ENCODE measurements at regions not wholly inside any gene's neighbourhood (a gene's known extent, or its start where the extent isn't known, plus 50 kb on each side); places are given as distances from the start of the nearest gene placed in this dataset.

DNA sequence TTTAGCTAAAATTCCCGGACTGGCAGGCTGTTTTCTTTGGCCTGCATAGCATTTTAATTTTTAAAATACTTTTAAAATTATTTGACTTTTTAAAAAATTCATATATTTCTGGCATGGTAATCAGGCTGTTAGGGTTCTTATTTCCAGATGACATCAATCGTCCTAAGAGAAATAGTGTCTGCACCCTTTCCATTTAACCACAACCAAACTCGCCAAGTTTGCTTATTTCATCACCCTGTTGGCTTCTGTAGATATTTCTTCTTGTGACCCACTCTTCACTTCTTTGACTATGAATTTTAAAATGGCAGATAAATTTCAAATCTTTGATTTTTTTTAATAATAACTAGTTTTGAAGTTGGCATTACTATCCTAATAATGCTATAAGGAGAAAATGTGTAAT, 675.7 kb upstream of the FTMT start:
- DNase-seq (ENCODE audit: low spot score) (no peak), ATAC-seq (no peak)

GRCh38 chr5:121182788-121183490, 668.7 kb upstream of the FTMT start:
- ATAC-seq (no peak), DNase-seq (ENCODE audit: low spot score) (no peak)

DNA sequence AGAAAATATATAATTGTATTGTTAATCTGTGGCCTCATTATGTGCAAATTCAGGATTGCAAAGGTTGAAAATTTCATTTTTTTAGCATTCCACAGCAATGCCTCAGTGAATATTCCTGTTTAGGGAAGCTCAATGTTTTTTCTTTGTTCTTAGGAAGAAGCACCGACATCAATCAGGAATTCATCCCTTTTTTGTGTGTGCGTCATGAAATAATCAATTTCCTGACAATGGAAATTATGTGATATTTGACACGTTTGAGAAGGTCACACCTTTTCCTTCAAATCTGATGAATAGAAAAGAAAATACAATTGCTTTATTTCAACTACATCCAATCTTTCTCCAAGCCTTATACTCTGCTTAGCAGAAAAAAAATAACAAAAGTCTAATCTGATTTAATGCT, 662.8 kb upstream of the FTMT start:
- no peak for DNase-seq (ENCODE audit: low spot score)
- ATAC-seq: no peak

GRCh38 chr5:121189342-121190305, 662.1 kb upstream of the FTMT start:
- ATAC-seq: no peak
- DNase-seq (ENCODE audit: low spot score): no peak

GRCh38 chr5:121199216-121199999, 652.3 kb upstream of the FTMT start:
- DNase-seq (ENCODE audit: low spot score) (no peak), ATAC-seq (no peak)

DNA sequence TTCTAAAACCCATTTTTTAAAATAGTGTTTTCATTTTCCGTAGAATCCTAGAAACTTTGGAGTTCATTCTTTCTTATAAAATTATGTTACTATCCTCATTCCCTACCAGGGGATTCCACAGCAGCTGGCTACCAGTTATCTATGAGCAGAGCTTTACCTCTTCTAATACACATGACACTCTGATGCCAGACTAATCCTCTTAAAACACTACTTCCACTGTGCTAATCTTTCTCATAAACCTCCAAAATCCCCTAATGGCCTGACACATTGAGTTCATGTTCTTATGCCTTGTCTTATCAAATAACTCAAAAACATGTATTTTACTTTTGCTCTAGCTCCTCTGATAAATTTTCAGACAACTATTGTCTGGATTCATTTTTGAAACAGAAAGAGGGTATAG, 633.6 kb upstream of the FTMT start:
- no peak for ATAC-seq
- DNase-seq (ENCODE audit: low spot score): no peak

- no peak for DNase-seq (ENCODE audit: low spot score)
- no peak for ATAC-seq
These were observed 630.2 kb upstream of the FTMT start for GRCh38 chr5:121221483-121221882.

DNA sequence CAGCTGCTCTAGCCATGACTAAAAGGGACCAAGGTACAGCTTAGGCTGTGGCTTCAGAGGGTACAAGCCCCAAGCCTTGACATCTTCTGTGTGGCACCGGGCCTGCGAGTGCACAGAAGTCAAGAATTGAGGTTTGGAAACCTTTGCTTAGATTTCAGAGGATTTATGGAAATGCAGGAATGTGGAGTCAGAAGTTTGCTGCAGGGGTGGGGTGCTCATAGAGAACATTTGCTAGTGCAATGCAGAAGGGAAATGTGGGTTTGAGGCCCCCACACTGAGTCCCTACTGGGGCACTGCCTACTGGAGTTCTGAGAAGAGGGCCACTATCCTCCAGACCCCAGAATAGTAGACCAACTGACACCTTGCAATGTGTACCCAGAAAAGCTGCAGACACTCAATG, 624.9 kb upstream of the FTMT start:
- no peak for ATAC-seq
- DNase-seq (ENCODE audit: low spot score): no peak

DNA sequence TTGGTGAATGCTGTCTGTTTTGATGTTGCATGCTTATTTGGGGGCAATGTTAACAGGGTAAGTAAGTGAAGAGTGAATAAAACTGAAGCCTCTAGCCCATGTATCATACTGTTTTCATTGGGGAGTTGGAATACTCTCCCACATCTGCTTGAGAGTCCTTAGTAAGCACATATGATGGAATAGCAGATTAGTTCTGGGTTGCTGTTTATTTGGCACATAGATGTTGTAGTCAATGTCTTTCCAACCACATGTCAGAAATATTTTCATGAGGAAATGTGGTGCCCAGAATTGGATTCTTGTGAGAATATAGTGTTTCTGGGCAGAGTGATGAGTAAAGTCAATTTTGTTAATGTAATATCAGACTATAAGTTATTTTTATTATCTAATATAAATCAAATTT, 611.7 kb upstream of the FTMT start:
- no peak for ATAC-seq

GRCh38 chr5:121246971-121247370, 604.7 kb upstream of the FTMT start:
- ATAC-seq (no peak), DNase-seq (ENCODE audit: low spot score) (no peak)

More for the DNA sequence above, 611.7 kb upstream of the FTMT start:
- no peak for DNase-seq (ENCODE audit: low spot score)

GRCh38 chr5:121251954-121252353, 599.7 kb upstream of the FTMT start:
- no peak for ATAC-seq
- no peak for DNase-seq (ENCODE audit: low spot score)

- DNase-seq (ENCODE audit: low spot score): no peak
- no peak for ATAC-seq
These were observed 594.1 kb upstream of the FTMT start for GRCh38 chr5:121257621-121258020.

DNA sequence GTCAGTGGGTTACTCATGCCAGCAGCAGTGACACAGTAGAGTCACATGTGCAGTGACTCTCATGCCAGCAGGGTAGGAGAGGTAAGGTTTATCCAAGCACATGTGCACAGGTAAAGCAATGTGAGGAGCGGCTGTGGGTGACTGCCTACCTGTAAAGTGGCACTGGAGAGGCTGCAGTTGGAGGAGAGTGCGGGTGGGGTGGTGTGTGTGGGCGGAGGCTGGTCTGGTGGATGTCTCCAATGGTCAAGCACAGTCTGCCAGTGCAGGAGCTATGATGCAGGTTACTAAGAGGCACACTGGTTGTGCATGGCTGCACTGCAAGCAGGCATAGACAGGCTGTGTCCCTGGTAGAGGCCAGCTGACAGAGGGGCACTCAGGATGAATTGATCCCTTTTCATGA, 588.2 kb upstream of the FTMT start:
- DNase-seq (ENCODE audit: low spot score) (no peak), ATAC-seq (no peak)

GRCh38 chr5:121264605-121265004, 587.1 kb upstream of the FTMT start:
- ATAC-seq: no peak
- DNase-seq (ENCODE audit: low spot score): no peak

GRCh38 chr5:121271546-121271945, 580.1 kb upstream of the FTMT start:
- no peak for DNase-seq (ENCODE audit: low spot score)

DNA sequence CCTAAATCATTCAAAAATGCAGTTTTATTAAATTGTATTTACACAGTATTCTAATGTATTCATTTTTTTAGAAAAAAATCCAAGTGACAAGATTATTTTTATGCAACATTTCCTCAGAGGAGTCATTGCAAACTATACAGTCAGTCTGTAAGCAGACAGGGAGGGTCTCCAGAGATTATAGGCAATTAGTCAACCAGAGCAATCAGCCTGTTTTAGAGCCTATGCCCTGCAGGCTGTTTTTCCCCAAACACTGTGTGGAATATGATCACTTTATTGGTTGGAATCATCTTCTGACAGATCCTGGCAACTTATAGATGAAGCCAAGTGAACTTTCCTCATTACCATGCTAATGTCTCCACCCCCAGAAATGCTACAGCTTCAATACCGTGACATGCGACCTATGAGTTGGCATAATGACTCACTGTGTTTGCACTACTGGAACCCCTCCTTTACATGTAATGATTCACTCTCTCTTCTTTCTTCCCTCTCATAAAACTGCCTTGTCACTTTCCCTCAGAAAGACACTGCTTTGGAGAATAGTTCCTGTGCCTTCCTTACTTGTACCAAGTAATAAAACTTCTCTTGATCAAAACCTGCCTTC, 577.7 kb upstream of the FTMT start:
- no peak for ATAC-seq
- no peak for DNase-seq (ENCODE audit: low spot score)

More at GRCh38 chr5:121271546-121271945, 580.1 kb upstream of the FTMT start:
- no peak for ATAC-seq

GRCh38 chr5:121279801-121280200, 571.9 kb upstream of the FTMT start:
- DNase-seq (ENCODE audit: low spot score): no peak
- ATAC-seq: no peak

GRCh38 chr5:121285801-121286521, 565.7 kb upstream of the FTMT start:
- DNase-seq (ENCODE audit: low spot score) (no peak), ATAC-seq (no peak)

GRCh38 chr5:121288781-121289180, 562.9 kb upstream of the FTMT start:
- ATAC-seq (no peak), DNase-seq (ENCODE audit: low spot score) (no peak)

DNA sequence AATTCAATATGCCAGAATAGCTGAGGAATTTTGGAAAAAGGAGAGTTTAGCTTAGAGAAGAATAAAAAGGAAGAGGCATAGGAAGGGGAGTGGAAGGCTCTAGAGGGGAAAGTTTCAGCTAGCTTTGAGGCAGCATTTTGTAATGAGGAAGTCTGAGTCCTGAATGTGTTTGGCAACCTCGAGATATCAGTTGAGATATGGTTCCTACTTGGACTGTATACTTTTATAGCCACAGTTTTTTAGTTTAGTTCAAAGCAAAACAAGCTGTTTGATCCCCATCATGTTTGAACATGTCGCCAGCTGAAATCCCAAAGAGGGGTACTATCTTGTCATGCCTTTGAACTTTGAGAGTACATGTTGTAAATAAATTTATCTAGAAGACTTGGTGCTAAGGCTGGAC, 559.0 kb upstream of the FTMT start:
- DNase-seq (ENCODE audit: low spot score) (no peak), ATAC-seq (no peak)
